ENCODE measurements at regions not wholly inside any gene's neighbourhood (a gene's known extent, or its start where the extent isn't known, plus 50 kb on each side); places are given as distances from the start of the nearest gene placed in this dataset.
A peak's percentile ranks its signal among the peaks of the same experiment; 100 is the strongest.
"Not testable (repeated sequence)": the region's sequence is repeated elsewhere in the genome, so short reads cannot be mapped to it uniquely, and the experiment has no call there.

DNA sequence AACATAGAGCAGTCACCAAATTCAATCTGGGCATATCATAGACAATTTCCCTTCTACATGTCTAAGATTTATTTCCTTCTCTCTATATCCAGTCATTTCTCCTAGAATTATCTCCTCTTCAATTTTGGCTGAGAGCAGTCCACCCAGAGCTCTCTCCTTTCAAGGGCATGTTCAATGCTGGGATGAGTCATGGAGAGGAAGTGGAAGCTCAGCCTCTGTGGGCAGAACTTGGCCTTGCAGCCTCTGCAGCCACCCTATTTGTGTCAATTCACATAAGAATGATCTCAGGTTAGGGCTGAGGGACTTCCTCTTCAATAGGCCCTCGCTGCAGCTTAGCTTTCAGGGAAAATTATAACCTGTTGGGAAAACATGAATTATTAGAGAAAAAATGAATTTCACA is 560.8 kb downstream of the POM121L12 start:
- DNase-seq = peak; percentile 82

DNA sequence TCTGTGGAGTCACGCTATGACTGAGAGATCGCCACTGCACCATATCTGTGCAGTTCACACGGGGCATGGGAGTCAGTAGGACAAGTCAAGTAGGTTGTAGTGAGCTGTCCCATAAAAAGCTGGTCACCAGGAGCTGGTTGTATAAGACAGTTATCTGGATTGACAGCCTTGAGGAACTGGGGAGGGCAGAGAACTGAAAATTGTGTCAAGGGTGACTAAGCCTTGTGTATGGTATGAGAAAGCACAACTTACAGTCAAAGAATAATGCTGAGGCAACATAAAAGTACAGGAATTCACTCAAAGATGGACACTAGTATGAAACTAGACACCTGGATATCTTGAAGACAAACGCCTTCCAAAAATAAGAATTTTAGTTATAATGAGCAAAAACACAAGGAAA is 564.9 kb downstream of the POM121L12 start:
- DNase-seq = no peak

DNA sequence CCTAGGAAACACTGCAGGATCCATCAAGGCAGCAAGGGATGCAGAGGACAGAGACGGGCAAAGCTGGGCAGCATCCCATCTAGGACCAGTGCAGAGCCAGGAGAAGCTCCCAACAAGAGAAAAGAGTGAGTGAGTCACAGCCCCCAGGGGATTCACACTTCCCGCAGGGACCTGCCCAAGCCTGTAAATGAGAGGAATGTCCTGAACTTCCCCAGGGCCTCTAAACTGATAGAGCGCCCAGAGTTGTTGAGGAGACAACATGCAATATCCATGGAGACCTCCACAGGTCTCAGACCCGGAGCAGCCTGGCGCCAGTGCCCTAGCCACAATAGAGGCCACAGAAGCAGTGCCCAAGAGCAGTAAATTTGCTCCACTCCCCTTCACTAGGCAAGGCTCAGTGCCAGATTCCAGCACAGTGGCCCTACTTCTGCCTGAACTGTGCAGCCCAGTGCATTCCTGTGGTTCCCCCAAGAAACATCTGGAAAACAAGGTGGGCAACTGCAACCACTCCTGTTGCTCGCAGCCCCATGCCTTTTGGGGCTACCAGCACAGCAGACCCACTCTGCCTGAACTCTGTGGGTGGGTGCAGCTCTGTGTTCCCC is 567.5 kb downstream of the POM121L12 start:
- DNase-seq = no peak

DNA sequence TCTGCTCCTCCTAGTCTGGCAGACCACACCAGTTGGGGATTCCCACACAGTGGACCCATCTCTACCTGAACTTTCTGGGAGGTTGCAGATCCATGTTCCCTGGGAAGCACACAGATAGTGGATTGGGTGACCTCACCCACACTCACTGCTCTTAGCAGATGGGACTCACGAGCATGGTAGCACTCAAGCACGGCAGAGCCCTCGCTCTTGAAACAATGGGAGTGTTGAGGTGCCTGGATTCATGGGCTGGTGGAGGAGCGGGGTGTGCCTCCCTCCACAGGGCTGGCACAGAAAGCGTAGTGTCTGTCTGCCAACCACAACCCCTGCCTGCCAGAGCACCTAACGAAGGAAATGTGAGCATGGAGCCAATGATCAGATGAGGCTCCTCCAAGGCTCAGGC is 568.0 kb downstream of the POM121L12 start:
- DNase-seq = no peak

DNA sequence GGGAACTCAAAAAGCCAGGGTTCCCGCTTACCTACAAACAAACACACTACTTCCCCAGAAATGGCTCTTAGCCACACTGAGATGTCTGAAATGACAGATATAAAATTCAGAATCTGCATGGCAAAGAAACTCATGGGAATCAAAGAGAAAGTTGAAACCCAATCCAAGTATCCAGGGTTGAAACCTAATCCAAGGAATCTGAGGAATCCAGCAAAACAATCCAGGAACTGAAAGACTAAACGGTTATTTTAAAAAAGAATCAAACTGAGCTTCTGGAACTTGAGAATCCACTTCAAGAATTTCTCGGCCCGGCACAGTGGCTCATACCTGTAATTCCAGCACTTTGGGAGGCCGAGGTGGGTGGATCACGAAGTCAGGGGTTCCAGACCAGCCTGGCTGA is 568.8 kb downstream of the POM121L12 start:
- no peak for DNase-seq

DNA sequence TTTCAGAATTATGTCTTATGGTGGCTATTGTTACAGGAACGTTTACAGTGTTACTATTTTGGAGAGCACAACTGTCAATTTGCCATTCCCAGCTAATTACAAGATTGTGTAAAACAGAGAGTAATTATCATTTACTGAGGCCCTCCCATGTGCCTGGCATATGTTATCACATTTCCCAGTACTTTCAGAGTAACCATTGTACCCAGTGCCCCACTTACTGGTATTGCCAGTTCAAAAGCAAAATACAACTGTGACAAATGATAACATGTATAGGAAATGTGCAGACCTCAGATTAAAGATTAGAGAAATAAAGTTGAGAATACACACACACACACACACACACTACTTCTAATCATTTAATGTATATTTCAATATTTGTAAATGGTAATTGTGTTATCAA is 572.5 kb downstream of the POM121L12 start:
- no peak for DNase-seq

DNA sequence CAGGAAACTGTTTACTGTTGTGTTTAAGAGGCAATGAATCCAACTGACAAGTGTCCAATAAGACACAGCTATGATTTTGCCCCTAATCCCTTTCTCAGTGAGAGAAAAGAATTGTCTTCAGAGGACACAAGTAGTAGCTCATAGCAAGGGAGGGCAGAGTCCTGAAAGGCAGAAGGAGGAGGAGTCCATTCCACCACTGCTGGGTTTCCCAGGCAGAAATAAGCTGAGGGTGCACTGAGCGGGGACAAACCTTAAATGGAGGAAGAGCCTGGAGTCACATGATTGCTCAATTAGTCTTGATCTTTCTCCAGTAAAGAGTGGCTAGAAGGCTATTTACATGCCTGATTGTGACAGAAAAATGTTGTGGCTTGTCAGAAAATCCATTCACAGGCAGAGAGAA is 573.8 kb downstream of the POM121L12 start:
- DNase-seq = no peak

DNA sequence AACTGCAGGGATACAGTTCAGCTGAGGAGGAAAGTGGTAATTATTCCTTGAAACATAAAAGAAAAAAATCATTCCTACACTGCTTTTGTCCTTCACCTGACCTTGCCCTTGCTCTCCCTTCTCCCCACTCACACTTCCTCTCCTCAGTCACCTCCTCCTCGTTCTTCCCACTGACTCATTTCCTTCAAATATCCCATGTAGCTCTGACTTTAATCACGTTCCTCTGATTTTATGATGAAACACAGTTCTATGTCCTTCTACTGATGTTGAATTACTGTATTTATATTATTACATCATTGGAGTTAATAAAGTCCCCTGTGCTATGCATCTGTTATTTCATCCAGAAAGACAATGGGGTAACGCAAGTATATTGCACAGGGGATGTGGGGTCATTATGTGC is 575.6 kb downstream of the POM121L12 start:
- no peak for DNase-seq

DNA sequence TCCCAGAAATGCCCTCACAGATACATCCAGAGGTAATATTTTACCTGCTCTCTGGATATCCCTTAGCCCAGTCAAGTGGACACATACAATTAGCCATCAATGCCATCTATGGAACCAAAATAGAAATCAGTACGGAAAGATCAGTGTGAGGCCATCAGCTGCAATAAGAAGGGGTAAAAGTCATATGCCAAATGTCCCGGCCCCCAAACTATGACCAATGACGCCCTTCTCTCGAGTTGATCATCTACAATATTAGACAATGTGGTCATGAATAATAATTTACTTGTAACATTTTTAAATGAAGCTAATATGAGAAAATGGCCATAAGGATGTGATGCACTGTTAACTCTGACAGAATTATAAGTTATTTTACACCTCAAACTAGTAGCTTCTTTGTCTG is 588.9 kb downstream of the POM121L12 start:
- no peak for DNase-seq

DNA sequence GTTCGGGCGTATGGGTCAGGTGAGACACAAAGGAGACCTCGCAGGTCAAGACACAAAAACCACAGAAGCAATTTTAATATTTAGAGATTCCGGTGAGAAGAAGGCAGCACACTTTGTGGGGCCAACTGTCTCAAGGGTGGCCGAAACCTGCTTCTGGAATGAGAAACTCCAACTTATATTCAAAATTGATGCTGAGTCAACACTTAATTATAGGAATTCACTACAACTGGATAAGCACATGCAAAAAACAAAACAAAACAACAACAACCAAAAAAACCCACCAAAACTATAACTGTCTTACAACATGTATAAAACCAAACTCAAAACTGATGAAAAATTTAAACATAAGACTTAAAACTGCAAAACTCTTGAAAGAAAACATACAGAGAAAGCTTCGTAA is 593.3 kb downstream of the POM121L12 start:
- no peak for DNase-seq

DNA sequence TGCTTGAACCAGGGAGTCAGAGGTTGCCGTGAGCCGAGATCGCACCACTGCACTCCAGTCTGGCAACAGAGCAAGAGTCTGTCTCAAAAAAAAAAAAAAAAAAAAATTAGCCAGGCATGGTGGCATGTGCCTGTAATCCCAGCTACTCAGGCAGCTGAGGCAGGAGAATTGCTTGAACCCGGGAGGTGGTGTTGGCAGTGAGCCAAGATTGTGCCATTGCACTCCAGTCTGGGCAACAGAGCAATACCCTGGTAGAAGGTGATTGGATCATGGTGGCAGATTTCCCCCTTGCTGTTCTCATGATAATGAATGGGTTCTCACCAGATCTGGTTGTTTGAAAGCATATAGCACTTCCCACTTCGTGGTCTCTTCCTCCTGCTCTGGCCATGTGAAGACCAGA is 599.8 kb downstream of the POM121L12 start:
- not testable (repeated sequence) for DNase-seq

DNA sequence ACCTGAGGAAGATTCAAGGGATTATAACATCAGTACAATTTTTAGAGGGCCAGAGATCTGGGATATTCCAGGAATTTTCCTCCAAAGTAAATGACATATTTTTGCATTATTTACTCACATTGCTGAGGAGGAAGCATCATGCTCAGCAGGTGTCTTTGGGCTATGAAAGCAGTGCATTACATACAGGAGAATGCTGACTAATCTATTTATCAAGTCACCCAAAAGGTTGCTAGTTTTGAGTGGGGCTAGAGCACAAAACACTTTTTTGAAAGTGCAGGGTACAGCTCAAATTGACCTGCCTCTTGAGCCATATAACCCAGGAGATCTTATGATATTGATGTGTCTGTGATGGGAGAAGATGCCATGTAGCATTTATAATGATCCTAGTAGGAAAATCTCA is 603.1 kb downstream of the POM121L12 start:
- no peak for DNase-seq

DNA sequence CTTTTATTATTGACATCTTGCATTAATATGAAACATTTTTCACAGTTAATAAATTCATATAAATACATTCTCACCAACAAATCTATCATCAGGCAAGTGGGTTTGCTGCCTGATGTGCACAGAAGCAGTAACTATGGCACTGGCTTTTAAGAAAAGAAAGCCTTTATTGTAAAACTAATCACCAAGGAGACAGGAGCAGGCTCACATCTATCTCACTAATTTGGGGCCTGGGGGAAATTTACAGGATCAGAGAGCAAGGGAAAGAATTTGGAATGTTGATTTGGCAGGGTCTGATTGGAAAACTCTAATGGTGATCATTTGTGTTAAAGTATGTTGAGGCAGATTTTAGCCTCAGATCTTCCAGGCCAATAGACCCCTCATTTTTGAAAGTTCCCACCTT is 605.7 kb downstream of the POM121L12 start:
- no peak for DNase-seq

DNA sequence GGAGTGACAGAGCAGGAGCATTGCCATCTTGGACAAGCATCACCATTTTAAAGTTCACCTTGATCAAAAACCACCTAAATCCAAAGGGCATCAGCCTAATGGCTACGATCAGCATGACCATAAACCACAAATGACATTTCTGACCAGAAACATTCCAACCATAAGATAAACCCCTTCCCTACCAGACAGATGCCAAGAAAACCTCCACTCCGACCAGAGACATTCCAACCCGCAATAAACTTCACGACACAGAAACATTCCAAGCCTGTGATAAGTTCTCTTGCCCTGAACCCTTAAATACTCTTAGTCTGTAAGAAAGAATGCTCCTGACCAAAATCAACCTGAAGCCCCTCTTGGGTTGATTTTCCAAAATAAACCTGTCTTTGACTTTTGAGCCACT is 606.9 kb downstream of the POM121L12 start:
- DNase-seq = no peak

DNA sequence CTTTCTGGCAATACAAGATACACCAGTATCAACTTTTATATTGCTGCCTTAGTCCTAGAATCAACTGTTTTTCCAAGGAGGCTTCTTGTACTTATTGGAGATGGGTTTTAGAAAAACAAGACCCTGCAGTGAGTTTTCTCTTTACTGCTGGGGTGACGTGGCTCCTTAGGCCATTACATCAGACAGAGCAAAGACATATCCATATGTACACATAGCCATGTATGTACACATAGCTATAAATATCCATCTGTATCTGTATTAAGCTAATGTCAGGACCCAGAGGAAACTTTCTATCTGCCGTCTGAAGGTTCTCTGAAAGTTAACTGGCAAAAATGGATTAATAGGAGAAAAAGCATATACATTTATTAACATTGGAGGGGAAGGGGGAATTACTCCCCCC is 607.4 kb downstream of the POM121L12 start:
- DNase-seq = no peak

DNA sequence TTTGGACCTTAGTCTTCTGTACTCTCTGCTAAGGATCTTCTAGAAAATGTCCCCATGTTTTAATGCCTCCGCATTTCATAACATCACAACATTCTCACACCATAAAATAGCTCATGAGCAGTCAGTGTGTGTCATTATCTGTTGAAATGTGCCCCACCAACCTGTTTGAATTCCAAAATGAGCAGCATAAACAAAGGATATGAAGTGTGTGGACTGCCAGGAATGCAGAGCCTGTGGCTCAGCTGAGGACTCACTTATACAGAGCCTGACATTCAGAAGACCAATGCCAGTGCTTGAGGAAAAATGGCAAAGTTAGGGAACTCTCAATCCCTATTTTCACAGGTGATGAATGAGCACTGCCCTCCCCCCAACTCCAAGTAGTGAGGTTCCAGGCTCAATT is 621.4 kb downstream of the POM121L12 start:
- no peak for DNase-seq

DNA sequence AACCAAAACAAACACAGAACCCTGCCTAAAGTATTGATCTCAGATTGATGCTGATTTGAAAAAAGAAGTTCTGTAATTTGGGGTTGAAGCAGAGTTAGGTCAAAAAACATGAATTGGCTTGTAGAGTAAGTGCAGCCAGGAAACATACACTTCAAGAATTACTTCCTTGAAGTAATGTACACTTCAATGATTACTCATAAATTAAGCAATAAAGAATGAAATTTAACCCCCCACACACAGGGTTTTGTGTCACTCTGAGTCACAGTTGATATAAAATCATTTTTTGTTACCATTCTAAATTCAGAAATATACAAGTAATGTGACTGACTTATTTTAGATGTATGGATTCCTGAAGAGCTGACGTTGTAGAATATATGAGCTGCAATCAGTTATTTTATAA is 622.2 kb downstream of the POM121L12 start:
- no peak for DNase-seq

DNA sequence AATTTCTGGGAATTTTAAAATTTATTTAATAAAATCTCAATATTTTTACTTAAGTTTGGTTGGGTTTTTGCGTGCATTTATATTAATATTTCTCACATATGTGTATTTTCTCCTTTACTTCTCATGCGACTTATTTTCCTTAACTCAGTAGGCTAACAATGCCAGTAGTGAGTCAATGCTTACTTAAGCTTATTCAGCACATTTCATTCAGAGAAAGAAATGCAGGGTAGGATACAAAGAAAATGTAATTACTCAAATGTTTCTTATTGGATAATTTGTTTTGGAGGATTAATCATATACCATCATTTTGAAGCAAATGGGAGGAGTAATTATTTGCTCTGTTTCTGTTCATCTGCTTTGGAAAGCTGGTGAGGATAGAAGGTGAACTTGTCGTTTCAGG is 623.5 kb downstream of the POM121L12 start:
- no peak for DNase-seq

DNA sequence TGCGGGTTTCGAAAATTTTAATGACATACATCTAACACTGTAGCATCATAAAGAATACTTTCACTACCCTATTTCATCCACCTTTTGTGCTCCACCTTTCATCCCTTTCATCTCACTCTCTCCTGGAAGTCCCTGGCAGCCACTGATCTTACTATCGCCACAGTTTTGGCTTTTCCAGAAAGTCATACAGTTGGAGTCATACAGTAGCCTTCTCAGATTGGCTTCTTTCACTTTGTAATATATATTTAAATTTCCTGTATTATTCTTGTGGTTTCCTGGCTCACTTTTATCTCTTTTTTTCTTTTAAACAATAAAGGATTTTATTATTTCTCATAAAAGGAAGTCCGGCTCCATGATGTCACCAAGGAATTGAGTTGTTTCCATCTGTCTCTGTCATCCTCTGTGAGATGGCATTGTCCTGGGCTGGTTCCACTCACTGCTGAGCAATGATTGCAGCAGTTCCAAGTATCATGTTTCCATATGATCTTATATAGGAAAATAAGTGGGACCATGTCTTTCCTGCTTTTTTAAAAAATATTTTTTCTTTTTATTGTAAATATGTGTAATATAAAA is 626.3 kb downstream of the POM121L12 start:
- no peak for DNase-seq

DNA sequence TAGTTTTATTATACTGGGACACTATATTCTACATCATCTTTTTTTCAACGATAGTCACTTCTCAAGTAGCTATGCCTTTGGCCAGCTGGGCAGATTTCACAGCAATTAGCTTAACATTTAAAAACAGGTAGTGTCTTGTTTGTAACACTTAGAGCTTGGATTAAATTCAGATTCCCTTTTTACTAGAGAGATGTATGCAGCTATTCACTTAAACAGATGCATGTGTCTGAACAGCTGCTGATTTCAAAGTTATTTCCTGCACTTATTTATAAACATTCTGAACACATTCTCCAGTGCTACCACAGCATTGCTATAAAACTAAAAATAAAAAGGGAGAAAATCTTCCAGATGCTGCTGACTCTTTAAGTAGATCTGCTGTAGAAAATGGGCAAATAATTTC is 637.2 kb downstream of the POM121L12 start:
- DNase-seq = no peak

DNA sequence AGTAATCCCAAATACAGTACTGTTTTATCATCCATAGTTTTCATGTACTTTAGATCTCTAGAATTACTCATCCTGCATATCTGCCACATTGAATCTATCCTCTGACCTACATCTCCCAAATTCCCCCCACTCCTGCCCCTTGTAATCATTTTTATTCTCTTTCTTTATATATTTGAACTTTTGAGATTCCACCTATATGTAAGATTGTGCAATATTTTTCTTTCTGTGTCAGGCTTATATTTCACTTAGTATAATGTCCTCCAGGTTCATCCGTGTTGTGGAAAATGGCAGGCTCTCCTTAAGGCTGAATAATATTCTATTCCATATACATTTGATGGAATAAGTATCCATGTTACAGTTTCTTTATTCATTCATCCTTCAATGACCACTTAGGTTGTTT is 640.4 kb downstream of the POM121L12 start:
- no peak for DNase-seq

DNA sequence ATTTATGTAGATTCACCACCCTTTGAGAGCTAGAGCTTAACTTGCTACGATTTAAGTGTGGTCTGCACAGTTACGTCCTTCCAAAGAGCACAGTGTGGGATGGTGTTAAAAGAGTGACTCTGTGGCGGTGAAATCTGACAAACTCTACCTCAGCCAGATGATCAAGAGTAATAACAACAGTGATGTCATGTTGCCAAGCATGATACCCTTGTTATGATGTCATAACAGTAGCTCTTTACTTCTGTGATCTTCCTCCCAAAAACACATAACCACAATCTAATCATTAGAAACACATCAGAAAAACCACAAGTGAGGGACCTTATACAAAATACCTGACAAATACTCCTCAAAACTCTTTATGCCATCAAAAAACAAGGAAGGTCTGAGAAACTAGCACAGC is 649.3 kb downstream of the POM121L12 start:
- no peak for DNase-seq

DNA sequence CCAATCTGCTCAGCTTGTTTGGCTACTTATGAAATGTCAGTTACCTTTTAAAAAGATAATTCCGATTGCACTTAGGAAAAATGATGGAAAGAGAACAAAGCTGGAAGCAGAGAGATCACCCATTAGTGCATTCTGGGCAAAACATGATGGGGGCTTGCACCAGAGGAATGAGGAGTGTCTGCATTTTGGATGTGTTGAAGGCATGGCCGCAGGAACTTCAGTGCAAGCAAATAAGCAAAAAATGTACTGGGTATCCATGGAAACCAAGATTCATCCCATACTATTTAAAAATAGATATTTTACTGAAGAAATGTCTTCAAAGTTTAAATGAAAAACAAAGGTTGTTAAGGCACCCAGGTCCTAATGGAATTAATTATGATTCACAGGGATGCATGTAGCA is 655.0 kb downstream of the POM121L12 start:
- no peak for DNase-seq

DNA sequence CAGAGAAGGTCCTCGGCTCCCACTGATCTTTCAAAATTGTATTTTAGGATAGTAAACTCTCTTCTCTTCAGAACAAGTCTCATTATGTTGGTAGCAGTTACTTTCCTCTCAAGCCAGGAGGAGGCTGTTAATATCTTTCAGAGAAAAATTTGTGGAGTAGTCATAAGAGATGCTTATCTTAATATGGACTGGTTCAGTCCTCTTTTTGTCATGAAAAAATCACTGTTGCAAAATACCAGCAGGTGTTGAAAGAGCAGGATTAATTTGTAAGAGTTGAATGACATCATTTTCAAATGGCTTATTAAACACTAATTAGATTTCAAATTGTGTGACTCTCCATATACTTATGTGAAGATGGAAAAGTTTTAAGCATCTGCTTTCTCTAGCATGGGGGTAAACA is 662.5 kb downstream of the POM121L12 start:
- DNase-seq = no peak

DNA sequence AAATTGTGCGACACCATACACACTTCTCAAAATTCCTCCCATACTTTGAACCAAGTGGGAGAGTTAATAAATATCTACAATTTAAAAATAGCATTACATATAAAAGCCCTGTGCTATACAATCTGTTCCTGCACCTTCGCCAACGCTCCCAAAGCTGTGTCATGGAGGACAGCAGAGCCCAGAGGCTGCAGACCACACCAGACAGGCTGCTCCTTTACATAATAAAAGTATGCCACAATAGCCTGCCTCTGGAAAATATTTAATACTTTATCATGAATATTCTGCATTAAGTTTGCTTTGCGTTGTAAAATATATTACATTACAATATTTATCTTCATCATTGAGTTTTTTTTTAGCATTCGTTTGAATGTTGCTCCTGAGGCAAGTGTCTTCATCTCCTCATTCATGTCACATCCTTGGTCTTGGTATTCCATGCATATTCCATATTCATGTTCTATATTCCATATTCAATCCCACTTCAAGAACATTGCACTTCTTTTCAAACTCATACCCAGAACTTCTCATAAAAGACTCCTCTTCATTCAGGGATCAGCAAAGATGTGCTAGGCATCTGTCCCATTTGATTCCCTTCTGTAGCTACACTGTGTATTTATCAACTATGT is 663.9 kb downstream of the POM121L12 start:
- no peak for DNase-seq

Measured in Kasumi-1 (cell line).